ENCODE measurements at regions not wholly inside any gene's neighbourhood (a gene's known extent, or its start where the extent isn't known, plus 50 kb on each side); places are given as distances from the start of the nearest gene placed in this dataset.

DNA sequence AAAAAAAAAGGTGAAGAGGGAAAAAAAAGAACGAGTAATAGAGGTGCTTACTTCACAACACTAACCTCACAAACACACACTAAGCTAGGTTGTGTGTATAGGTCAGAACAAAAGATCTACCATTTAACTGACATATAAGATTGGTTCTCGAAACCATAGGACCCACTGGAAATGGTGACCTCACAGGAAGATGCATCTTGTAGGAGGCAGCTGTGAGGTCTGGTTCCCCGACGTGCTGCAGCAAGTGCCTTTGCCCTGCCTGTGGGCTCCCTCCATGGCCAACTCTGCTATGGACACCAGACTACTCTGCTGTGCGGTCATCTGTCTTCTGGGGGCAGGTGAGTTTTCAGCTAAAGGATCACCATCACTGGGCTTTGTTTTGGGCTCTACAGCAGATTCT, 133.8 kb upstream of the PRSS1 start:
- WGBS, 5 donors, result 56 to 84% (median 78%) methylated on average over 5 of the region's 5 CpGs

GRCh38 chr7:142614116-142614515, 135.2 kb upstream of the PRSS1 start:
- intact Hi-C loops (cut with DNase I; ENCODE audit: low total_unique reads), result loop anchor here (10.0 kb wide), 1 partner anchor 161 kb away; the partner anchor contains the start of gene PRSS2
- WGBS, 5 donors, result 77 to 98% (median 94%) methylated on average over 2 of the region's 2 CpGs

More for the DNA sequence above, 133.8 kb upstream of the PRSS1 start:
- no peaks in the 10 kb centered on the region for H3K9me3 ChIP-seq
- H3K27ac ChIP-seq, result no peak overlapping the region
- H3K4me1 ChIP-seq, result no peaks in the 10 kb centered on the region
- H3K36me3 ChIP-seq, result no peaks in the 10 kb centered on the region
- no peak for TF ChIP-seq POLR2AphosphoS5 (IDR thresholded peaks at IDR 0.05)
- no peak for DNase-seq
- H3K27me3 ChIP-seq, result peaks cover 0 to 18% (median 0%) of the 10 kb centered on the region in 3 donors
- intact Hi-C loops (cut with DNase I; ENCODE audit: low total_unique reads), result loop anchor here (10.0 kb wide), 1 partner anchor 159 kb away; the partner anchor contains the start of gene PRSS2
- no peak overlapping the region for H3K4me3 ChIP-seq

GRCh38 chr7:142612237-142612881, 136.9 kb upstream of the PRSS1 start:
- intact Hi-C loops (cut with DNase I; ENCODE audit: low total_unique reads), result loop anchor here (10.0 kb wide), 1 partner anchor 162 kb away; the partner anchor contains the start of gene PRSS2
- TF ChIP-seq POLR2AphosphoS5 (IDR thresholded peaks at IDR 0.05) (no peak), POLR2A (IDR thresholded peaks at IDR 0.05) (no peak), EP300 (IDR thresholded peaks at IDR 0.05) (no peak)
- TF ChIP-seq, protein P1, sequence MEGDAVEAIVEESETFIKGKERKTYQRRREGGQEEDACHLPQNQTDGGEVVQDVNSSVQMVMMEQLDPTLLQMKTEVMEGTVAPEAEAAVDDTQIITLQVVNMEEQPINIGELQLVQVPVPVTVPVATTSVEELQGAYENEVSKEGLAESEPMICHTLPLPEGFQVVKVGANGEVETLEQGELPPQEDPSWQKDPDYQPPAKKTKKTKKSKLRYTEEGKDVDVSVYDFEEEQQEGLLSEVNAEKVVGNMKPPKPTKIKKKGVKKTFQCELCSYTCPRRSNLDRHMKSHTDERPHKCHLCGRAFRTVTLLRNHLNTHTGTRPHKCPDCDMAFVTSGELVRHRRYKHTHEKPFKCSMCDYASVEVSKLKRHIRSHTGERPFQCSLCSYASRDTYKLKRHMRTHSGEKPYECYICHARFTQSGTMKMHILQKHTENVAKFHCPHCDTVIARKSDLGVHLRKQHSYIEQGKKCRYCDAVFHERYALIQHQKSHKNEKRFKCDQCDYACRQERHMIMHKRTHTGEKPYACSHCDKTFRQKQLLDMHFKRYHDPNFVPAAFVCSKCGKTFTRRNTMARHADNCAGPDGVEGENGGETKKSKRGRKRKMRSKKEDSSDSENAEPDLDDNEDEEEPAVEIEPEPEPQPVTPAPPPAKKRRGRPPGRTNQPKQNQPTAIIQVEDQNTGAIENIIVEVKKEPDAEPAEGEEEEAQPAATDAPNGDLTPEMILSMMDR (IDR thresholded peaks at IDR 0.05), result no peak

More at GRCh38 chr7:142614116-142614515, 135.2 kb upstream of the PRSS1 start:
- no peaks in the 10 kb centered on the region for H3K9me3 ChIP-seq
- TF ChIP-seq, protein P1 (IDR thresholded peaks at IDR 0.05), result no peak
- TF ChIP-seq POLR2AphosphoS5 (IDR thresholded peaks at IDR 0.05), result no peak
- no peak for TF ChIP-seq EP300 (IDR thresholded peaks at IDR 0.05)
- no peak for TF ChIP-seq POLR2A (IDR thresholded peaks at IDR 0.05)
- no peak overlapping the region for H3K27ac ChIP-seq
- no peak overlapping the region for H3K4me3 ChIP-seq
- DNase-seq, result no peak
- H3K27me3 ChIP-seq, result peaks cover 0 to 18% (median 0%) of the 10 kb centered on the region in 3 donors
- no peaks in the 10 kb centered on the region for H3K4me1 ChIP-seq
- no peaks in the 10 kb centered on the region for H3K36me3 ChIP-seq

GRCh38 chr7:142611566-142612236, 137.6 kb upstream of the PRSS1 start:
- peaks cover 0 to 19% (median 0%) of the 10 kb centered on the region in 3 donors for H3K27me3 ChIP-seq
- WGBS, 5 donors, result 47 to 66% (median 60%) methylated on average over 8 of the region's 8 CpGs
- intact Hi-C loops (cut with DNase I; ENCODE audit: low total_unique reads), result loop anchor here (10.0 kb wide), 1 partner anchor 163 kb away; the partner anchor contains the start of gene PRSS2
- no peak overlapping the region for H3K27ac ChIP-seq
- no peaks in the 10 kb centered on the region for H3K36me3 ChIP-seq
- no peak overlapping the region for H3K4me3 ChIP-seq
- H3K4me1 ChIP-seq, result no peaks in the 10 kb centered on the region
- TF ChIP-seq EP300 (IDR thresholded peaks at IDR 0.05), result no peak
- no peak for TF ChIP-seq POLR2A (IDR thresholded peaks at IDR 0.05)
- TF ChIP-seq POLR2AphosphoS5 (IDR thresholded peaks at IDR 0.05), result no peak
- TF ChIP-seq, protein P1 (IDR thresholded peaks at IDR 0.05), result no peak
- DNase-seq, result no peak
- H3K9me3 ChIP-seq, result no peaks in the 10 kb centered on the region

More at GRCh38 chr7:142612237-142612881, 136.9 kb upstream of the PRSS1 start:
- Histone ChIP-seq H3K27ac (no peak overlapping the region), H3K27me3 (peaks cover 0 to 21% (median 0%) of the 10 kb centered on the region in 3 donors), H3K9me3 (no peaks in the 10 kb centered on the region), H3K4me1 (no peaks in the 10 kb centered on the region), H3K36me3 (no peaks in the 10 kb centered on the region), H3K4me3 (no peak overlapping the region)
- no peak for DNase-seq
- 63 to 92% (median 77%) methylated on average over 1 of the region's 1 CpG for WGBS, 5 donors
